ENCODE measurements at regions not wholly inside any gene's neighbourhood (a gene's known extent, or its start where the extent isn't known, plus 50 kb on each side); places are given as distances from the start of the nearest gene placed in this dataset.

DNA sequence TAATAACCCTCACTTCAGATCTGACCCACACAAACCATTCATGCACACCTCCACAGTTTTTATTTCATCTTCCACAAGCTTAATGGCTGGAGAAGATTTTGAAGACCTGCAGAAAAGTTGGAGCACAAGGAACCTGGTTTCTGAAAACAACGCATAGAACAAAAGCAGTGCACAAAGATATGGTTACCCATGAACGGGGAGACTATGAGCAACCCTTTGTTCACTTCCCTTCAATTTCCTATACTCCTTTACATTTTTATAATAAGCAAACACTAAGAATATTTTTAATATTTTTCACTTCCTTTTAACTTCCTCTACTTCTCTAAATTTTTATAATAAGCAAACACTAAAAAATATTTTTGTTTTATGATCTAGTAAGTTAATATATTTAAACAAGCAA lies 103.5 kb upstream of the UBE2E2 start (continued):
- TF ChIP-seq, protein P1, sequence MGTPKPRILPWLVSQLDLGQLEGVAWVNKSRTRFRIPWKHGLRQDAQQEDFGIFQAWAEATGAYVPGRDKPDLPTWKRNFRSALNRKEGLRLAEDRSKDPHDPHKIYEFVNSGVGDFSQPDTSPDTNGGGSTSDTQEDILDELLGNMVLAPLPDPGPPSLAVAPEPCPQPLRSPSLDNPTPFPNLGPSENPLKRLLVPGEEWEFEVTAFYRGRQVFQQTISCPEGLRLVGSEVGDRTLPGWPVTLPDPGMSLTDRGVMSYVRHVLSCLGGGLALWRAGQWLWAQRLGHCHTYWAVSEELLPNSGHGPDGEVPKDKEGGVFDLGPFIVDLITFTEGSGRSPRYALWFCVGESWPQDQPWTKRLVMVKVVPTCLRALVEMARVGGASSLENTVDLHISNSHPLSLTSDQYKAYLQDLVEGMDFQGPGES (IDR thresholded peaks at IDR 0.05; ENCODE audit: low read depth, low read length): no peak
- TF ChIP-seq, protein P2, sequence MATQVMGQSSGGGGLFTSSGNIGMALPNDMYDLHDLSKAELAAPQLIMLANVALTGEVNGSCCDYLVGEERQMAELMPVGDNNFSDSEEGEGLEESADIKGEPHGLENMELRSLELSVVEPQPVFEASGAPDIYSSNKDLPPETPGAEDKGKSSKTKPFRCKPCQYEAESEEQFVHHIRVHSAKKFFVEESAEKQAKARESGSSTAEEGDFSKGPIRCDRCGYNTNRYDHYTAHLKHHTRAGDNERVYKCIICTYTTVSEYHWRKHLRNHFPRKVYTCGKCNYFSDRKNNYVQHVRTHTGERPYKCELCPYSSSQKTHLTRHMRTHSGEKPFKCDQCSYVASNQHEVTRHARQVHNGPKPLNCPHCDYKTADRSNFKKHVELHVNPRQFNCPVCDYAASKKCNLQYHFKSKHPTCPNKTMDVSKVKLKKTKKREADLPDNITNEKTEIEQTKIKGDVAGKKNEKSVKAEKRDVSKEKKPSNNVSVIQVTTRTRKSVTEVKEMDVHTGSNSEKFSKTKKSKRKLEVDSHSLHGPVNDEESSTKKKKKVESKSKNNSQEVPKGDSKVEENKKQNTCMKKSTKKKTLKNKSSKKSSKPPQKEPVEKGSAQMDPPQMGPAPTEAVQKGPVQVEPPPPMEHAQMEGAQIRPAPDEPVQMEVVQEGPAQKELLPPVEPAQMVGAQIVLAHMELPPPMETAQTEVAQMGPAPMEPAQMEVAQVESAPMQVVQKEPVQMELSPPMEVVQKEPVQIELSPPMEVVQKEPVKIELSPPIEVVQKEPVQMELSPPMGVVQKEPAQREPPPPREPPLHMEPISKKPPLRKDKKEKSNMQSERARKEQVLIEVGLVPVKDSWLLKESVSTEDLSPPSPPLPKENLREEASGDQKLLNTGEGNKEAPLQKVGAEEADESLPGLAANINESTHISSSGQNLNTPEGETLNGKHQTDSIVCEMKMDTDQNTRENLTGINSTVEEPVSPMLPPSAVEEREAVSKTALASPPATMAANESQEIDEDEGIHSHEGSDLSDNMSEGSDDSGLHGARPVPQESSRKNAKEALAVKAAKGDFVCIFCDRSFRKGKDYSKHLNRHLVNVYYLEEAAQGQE (IDR thresholded peaks at IDR 0.05; ENCODE audit: low read depth, low read length): no peak
- TF ChIP-seq EZH2phosphoT487 (IDR thresholded peaks at IDR 0.05; ENCODE audit: borderline replicate concordance, low read depth) (no peak), ELF1 (IDR thresholded peaks at IDR 0.05) (no peak)

DNA sequence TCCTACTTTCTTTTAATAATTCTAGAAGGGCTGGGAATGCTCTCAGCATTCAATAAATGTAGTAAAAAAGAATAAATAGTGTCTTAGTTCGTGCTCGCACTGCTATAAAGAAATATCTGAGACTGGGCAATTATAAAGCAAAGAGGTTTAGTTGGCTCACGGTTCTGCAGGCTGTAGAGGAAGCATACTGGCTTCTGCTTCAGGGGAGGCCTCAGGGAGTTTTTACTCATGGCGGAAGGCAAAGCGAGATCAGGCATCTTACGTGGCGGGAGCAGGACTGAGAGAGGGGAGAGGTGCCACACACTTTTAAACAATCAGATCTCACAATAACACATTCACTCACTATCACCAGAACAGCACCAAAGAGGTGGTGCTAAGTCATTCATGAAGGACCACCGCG lies 103.0 kb upstream of the UBE2E2 start:
- no peak overlapping the region for H2AFZ ChIP-seq (ENCODE audit: low read depth)
- H3K9ac ChIP-seq: no peak overlapping the region
- ChIA-PET POLR2A (no interaction called here), CTCF (no interaction called here)
- H3K4me2 ChIP-seq: no peak overlapping the region
- no peak overlapping the region for H3K27ac ChIP-seq (ENCODE audit: low read depth in 2 of 2, low read length in 1 of 2)
- no peaks in the 10 kb centered on the region for H4K20me1 ChIP-seq (ENCODE audit: insufficient read depth)
- 91% methylated on average over 9 of the region's 9 CpGs for WGBS (ENCODE audit: low lambda C conversion rate)
- H3K4me3 ChIP-seq (ENCODE audit: low read depth in 2 of 2, low read length in 1 of 2): no peak overlapping the region
- no peak for DNase-seq
- TF ChIP-seq GABPA (IDR thresholded peaks at IDR 0.05; ENCODE audit: low read depth): no peak
- no peak for TF ChIP-seq RCOR1 (IDR thresholded peaks at IDR 0.05; ENCODE audit: low read length)
- TF ChIP-seq FOXJ3 (CRISPR knock-in tag; IDR thresholded peaks at IDR 0.05): no peak
- TF ChIP-seq, protein P3, sequence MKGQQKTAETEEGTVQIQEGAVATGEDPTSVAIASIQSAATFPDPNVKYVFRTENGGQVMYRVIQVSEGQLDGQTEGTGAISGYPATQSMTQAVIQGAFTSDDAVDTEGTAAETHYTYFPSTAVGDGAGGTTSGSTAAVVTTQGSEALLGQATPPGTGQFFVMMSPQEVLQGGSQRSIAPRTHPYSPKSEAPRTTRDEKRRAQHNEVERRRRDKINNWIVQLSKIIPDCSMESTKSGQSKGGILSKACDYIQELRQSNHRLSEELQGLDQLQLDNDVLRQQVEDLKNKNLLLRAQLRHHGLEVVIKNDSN (IDR thresholded peaks at IDR 0.05; ENCODE audit: borderline replicate concordance, low read depth): no peak
- TF ChIP-seq, protein P4, sequence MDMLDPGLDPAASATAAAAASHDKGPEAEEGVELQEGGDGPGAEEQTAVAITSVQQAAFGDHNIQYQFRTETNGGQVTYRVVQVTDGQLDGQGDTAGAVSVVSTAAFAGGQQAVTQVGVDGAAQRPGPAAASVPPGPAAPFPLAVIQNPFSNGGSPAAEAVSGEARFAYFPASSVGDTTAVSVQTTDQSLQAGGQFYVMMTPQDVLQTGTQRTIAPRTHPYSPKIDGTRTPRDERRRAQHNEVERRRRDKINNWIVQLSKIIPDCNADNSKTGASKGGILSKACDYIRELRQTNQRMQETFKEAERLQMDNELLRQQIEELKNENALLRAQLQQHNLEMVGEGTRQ (IDR thresholded peaks at IDR 0.05; ENCODE audit: borderline replicate concordance, low read depth, low read length): no peak
- no peak for TF ChIP-seq TAF1 (IDR thresholded peaks at IDR 0.05; ENCODE audit: borderline replicate concordance, low read depth, low read length)
- no peak for TF ChIP-seq RAD21 (IDR thresholded peaks at IDR 0.05; ENCODE audit: low read length)
- TF ChIP-seq, protein P1 (IDR thresholded peaks at IDR 0.05; ENCODE audit: low read depth, low read length): no peak
- no peak for TF ChIP-seq TCF12 (IDR thresholded peaks at IDR 0.05)
- TF ChIP-seq POLR2AphosphoS5 (IDR thresholded peaks at IDR 0.05; ENCODE audit: low read depth, low read length): no peak
- no peak for TF ChIP-seq EZH2phosphoT487 (IDR thresholded peaks at IDR 0.05; ENCODE audit: borderline replicate concordance, low read depth)
- TF ChIP-seq, protein P5, sequence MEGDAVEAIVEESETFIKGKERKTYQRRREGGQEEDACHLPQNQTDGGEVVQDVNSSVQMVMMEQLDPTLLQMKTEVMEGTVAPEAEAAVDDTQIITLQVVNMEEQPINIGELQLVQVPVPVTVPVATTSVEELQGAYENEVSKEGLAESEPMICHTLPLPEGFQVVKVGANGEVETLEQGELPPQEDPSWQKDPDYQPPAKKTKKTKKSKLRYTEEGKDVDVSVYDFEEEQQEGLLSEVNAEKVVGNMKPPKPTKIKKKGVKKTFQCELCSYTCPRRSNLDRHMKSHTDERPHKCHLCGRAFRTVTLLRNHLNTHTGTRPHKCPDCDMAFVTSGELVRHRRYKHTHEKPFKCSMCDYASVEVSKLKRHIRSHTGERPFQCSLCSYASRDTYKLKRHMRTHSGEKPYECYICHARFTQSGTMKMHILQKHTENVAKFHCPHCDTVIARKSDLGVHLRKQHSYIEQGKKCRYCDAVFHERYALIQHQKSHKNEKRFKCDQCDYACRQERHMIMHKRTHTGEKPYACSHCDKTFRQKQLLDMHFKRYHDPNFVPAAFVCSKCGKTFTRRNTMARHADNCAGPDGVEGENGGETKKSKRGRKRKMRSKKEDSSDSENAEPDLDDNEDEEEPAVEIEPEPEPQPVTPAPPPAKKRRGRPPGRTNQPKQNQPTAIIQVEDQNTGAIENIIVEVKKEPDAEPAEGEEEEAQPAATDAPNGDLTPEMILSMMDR (IDR thresholded peaks at IDR 0.05): no peak
- TF ChIP-seq SIN3A (IDR thresholded peaks at IDR 0.05; ENCODE audit: borderline replicate concordance, low read depth, low read length): no peak
- TF ChIP-seq EP300 (IDR thresholded peaks at IDR 0.05; ENCODE audit: borderline replicate concordance in 1 of 2, low read depth in 1 of 2, low read length in 1 of 2): no peak
- no peaks in the 10 kb centered on the region for H3F3A ChIP-seq (replicated peaks; ENCODE audit: insufficient read depth)
- no peaks in the 10 kb centered on the region for H3K9me2 ChIP-seq
- no peaks in the 10 kb centered on the region for H3K79me2 ChIP-seq (ENCODE audit: insufficient read depth)
- H3K27me3 ChIP-seq (ENCODE audit: insufficient read depth): no peaks in the 10 kb centered on the region
- no peaks in the 10 kb centered on the region for H3K4me1 ChIP-seq (ENCODE audit: control insufficient read depth in 1 of 2, insufficient read depth in 2 of 2, low read depth in 1 of 2, low read length in 1 of 2)
- H3K36me3 ChIP-seq (replicated peaks in 1 of 2; ENCODE audit: control insufficient read depth in 1 of 2, insufficient read depth in 2 of 2, low read length in 1 of 2): no peaks in the 10 kb centered on the region
- H3K9me3 ChIP-seq: no peaks in the 10 kb centered on the region

Data from SK-N-SH (cell line).